ENCODE measurements at regions not wholly inside any gene's neighbourhood (a gene's known extent, or its start where the extent isn't known, plus 50 kb on each side); places are given as distances from the start of the nearest gene placed in this dataset.

GRCh38 chrX:45553417-45553816 is 352.7 kb upstream of the DIPK2B start (continued):
- TF ChIP-seq MYNN (IDR thresholded peaks at IDR 0.05) = no peak
- TF ChIP-seq MYNN (CRISPR knock-in tag; IDR thresholded peaks at IDR 0.05) = no peak
- TF ChIP-seq RAD21 (CRISPR knock-in tag; conservative IDR thresholded peaks at IDR 0.05 in 1 of 2, IDR thresholded peaks at IDR 0.05 in 1 of 2) = no peak
- TF ChIP-seq ATF7 (IDR thresholded peaks at IDR 0.05) = no peak
- no peak for TF ChIP-seq NR2C2 (CRISPR knock-in tag; IDR thresholded peaks at IDR 0.05)
- TF ChIP-seq NR2C2 (tag; IDR thresholded peaks at IDR 0.05) = no peak
- no peak for TF ChIP-seq ZFX (CRISPR knock-in tag; IDR thresholded peaks at IDR 0.05)
- no peak for TF ChIP-seq CEBPZ (IDR thresholded peaks at IDR 0.05; ENCODE audit: borderline replicate concordance, low read depth, low read length)
- TF ChIP-seq ZNF655 (CRISPR knock-in tag; IDR thresholded peaks at IDR 0.05) = no peak
- TF ChIP-seq SNAPC5 (CRISPR knock-in tag; IDR thresholded peaks at IDR 0.05) = no peak
- no peak for TF ChIP-seq EHMT2 (IDR thresholded peaks at IDR 0.05)
- no peak for TF ChIP-seq CTCFL (IDR thresholded peaks at IDR 0.05; ENCODE audit: borderline replicate concordance, insufficient read depth, low read depth, low read length, poor library complexity, severe bottlenecking)
- no peak for TF ChIP-seq CBFA2T3 (IDR thresholded peaks at IDR 0.05)
- no peak for TF ChIP-seq SAFB (IDR thresholded peaks at IDR 0.05; ENCODE audit: borderline replicate concordance, low read depth, low read length)
- no peak for TF ChIP-seq ZBTB33 (CRISPR knock-in tag; IDR thresholded peaks at IDR 0.05)
